ENCODE measurements at regions not wholly inside any gene's neighbourhood (a gene's known extent, or its start where the extent isn't known, plus 50 kb on each side); places are given as distances from the start of the nearest gene placed in this dataset.

DNA sequence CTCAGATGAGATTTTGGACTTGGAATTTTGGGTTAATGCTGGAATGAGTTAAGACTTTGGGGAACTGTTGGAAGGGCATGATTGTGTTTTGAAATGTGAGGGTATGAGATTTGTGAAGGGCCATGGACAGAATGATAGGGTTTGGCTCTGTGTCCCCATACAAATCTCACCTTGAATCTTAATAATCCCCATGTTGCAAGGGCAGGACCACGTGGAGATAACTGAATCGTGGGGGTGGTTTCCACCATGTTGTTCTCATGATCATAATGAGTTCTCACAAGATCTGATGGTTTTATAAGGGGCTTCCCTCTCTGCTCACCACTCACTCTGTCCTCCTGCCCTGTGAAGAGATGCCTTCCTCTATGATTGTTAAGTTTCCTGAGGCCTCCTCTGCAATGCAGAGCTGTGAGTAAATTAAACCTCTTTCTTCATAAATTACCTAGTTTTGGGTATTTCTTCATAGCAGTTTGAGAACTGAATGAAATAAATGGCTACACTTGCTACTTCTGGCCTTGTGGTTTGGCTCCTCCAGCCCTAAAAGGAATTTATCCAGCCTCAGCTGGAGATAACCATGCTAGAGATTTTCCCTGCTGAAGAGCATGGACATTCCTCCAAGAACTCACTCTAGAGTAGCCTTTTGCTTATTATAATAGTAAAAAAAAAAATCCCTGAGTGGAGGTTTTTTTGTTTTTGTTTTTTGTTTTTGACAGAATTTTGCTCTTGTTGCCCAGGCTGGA, 144.3 kb upstream of the TFPI start:
- Mint-ChIP-seq H3K9me3 (ENCODE audit: unreplicated experiment) (peaks cover 15% of the 10 kb centered on the region), H3K36me3 (ENCODE audit: unreplicated experiment) (peaks cover 3% of the 10 kb centered on the region), H3K27me3 (ENCODE audit: unreplicated experiment) (no peaks in the 10 kb centered on the region), H3K4me3 (ENCODE audit: unreplicated experiment) (no peak overlapping the region), H3K4me1 (ENCODE audit: unreplicated experiment) (peaks cover 11% of the 10 kb centered on the region), H3K27ac (ENCODE audit: unreplicated experiment) (no peak overlapping the region)
- no peak for DNase-seq (ENCODE audit: extremely low spot score, unreplicated experiment)
- TF ChIP-seq, protein P1, sequence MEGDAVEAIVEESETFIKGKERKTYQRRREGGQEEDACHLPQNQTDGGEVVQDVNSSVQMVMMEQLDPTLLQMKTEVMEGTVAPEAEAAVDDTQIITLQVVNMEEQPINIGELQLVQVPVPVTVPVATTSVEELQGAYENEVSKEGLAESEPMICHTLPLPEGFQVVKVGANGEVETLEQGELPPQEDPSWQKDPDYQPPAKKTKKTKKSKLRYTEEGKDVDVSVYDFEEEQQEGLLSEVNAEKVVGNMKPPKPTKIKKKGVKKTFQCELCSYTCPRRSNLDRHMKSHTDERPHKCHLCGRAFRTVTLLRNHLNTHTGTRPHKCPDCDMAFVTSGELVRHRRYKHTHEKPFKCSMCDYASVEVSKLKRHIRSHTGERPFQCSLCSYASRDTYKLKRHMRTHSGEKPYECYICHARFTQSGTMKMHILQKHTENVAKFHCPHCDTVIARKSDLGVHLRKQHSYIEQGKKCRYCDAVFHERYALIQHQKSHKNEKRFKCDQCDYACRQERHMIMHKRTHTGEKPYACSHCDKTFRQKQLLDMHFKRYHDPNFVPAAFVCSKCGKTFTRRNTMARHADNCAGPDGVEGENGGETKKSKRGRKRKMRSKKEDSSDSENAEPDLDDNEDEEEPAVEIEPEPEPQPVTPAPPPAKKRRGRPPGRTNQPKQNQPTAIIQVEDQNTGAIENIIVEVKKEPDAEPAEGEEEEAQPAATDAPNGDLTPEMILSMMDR (IDR thresholded peaks at IDR 0.05), result no peak

DNA sequence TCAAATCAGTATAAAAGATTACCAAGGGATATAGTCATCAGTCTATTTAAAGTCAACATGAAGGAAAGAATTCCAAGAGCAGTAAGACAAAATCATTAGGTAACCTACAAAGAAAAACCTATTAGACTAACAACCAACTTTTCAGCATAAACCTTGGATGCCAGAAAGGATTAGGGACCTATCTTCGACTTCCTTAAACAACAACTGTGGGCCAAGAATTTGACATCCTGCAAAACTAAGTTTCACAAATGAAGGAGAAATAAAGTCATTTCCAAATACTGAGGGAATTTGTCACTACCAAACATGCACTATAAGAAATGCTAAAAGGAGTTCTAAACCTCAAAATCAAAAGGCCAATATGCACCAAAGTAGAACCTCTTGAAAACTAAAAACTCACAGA, 147.9 kb upstream of the TFPI start:
- Mint-ChIP-seq H3K36me3 (ENCODE audit: unreplicated experiment) (peaks cover 7% of the 10 kb centered on the region), H3K4me1 (ENCODE audit: unreplicated experiment) (no peaks in the 10 kb centered on the region), H3K27ac (ENCODE audit: unreplicated experiment) (no peak overlapping the region), H3K4me3 (ENCODE audit: unreplicated experiment) (no peak overlapping the region), H3K27me3 (ENCODE audit: unreplicated experiment) (no peaks in the 10 kb centered on the region), H3K9me3 (ENCODE audit: unreplicated experiment) (peaks cover 19% of the 10 kb centered on the region)
- TF ChIP-seq, protein P1 (IDR thresholded peaks at IDR 0.05), result no peak
- no peak for DNase-seq (ENCODE audit: extremely low spot score, unreplicated experiment)

DNA sequence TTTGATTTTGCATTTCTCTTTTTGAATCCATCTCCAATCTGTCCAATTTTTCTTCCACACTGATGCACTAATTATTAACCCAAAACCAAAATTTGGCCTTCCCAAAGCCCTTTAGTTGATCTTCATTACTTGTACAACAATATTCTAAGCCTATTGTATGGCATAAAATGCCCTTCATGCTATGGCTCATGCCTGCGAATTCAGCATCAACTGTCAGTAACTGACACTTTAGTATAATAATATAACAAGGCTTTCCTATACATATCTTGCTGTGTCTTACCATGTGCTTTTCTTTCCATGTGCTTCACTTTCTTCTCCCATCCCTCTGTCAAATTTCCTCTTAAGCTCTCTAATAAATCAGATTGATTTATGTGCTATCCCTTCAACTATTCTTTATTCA, 154.0 kb upstream of the TFPI start:
- TF ChIP-seq, protein P1 (IDR thresholded peaks at IDR 0.05), result no peak
- DNase-seq (ENCODE audit: extremely low spot score, unreplicated experiment), result no peak

DNA sequence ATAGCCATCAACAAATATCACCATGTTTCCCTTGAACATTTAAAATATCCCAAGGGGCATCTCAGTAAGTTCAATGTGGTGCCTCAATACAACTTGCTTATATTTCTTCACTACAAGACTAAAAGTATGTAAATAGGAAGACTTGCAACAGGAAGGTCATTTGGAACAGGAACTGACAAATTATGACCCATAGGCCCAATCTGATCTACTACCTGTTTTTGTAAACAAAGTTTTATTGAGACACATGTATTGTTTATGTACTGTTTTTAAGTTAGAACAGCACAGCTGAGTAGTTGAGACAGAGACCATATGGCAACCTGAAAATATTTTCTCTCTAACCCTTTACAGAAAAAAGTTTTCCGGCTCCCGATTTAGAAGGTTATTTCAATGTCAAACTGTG, 154.8 kb upstream of the TFPI start:
- Mint-ChIP-seq H3K27ac (ENCODE audit: unreplicated experiment) (no peak overlapping the region), H3K36me3 (ENCODE audit: unreplicated experiment) (no peaks in the 10 kb centered on the region), H3K27me3 (ENCODE audit: unreplicated experiment) (no peaks in the 10 kb centered on the region), H3K4me3 (ENCODE audit: unreplicated experiment) (no peak overlapping the region), H3K9me3 (ENCODE audit: unreplicated experiment) (no peaks in the 10 kb centered on the region), H3K4me1 (ENCODE audit: unreplicated experiment) (no peaks in the 10 kb centered on the region)
- DNase-seq (ENCODE audit: extremely low spot score, unreplicated experiment), result no peak
- TF ChIP-seq, protein P1 (IDR thresholded peaks at IDR 0.05), result no peak

More for the DNA sequence above, 154.0 kb upstream of the TFPI start:
- Mint-ChIP-seq H3K4me3 (ENCODE audit: unreplicated experiment) (no peak overlapping the region), H3K4me1 (ENCODE audit: unreplicated experiment) (no peaks in the 10 kb centered on the region), H3K27ac (ENCODE audit: unreplicated experiment) (no peak overlapping the region), H3K9me3 (ENCODE audit: unreplicated experiment) (peaks cover 7% of the 10 kb centered on the region), H3K27me3 (ENCODE audit: unreplicated experiment) (no peaks in the 10 kb centered on the region), H3K36me3 (ENCODE audit: unreplicated experiment) (peaks cover 7% of the 10 kb centered on the region)

DNA sequence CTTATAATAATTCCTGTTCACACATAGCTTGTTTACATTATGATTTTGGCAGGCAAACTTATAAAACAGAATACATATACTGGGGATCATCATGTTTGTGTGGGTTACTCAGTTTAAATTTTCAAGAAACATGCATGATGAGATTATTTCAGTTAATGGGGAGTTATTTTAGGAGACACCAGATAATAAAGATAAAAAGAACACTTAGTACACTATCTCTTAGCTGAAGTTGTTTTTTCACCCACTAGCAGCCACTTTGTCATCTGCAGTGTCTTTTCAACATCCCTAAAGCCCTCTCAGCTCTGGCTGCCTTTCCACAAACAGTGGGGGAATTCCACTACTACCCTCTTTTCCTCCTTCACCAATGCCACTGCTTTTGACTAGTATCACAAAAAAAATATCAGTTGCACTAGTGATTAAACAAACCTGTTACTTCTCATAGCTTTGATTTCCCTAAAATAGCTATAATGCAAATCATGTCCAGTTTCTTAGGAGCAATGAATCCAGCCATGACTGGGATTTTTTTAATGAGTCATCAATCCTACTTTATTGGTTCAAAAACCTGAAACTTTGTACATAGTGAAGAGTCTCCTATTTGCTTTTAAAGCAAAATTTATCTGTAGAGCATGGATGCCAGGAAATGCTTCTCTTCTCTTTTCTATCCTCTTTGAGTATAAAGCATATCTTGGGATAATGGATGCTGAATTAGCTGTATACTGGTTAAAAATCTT, 156.7 kb upstream of the TFPI start:
- H3K9me3 Mint-ChIP-seq (ENCODE audit: unreplicated experiment), result no peaks in the 10 kb centered on the region
- no peak overlapping the region for H3K4me3 Mint-ChIP-seq (ENCODE audit: unreplicated experiment)
- TF ChIP-seq, protein P1 (IDR thresholded peaks at IDR 0.05), result no peak
- H3K4me1 Mint-ChIP-seq (ENCODE audit: unreplicated experiment), result no peaks in the 10 kb centered on the region
- DNase-seq (ENCODE audit: extremely low spot score, unreplicated experiment), result no peak
- H3K27ac Mint-ChIP-seq (ENCODE audit: unreplicated experiment), result no peak overlapping the region
- no peaks in the 10 kb centered on the region for H3K27me3 Mint-ChIP-seq (ENCODE audit: unreplicated experiment)
- H3K36me3 Mint-ChIP-seq (ENCODE audit: unreplicated experiment), result no peaks in the 10 kb centered on the region
